ENCODE measurements at regions not wholly inside any gene's neighbourhood (a gene's known extent, or its start where the extent isn't known, plus 50 kb on each side); places are given as distances from the start of the nearest gene placed in this dataset.

DNA sequence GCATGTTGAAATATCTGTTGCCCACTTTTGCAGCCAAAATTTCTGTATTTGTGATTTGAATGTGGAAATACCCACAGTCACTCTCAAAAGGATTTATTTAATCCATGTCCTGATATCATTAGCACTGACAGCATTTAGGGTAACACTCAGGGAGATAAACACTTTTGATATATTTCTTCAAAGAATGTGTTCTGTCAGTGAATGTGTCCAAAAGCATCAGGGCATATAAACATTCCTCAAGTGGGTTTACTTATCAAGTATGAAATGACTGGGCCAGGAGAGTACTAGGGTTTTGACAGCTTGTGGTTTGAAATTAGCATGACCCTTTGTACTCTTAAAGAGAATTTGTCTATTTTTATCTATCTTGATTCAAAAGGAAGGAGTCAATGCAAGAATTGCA, 1302.1 kb upstream of the ADGRL2 start:
- TF ChIP-seq EZH2phosphoT487 (IDR thresholded peaks at IDR 0.05; ENCODE audit: insufficient read depth, low read depth) (no peak), EZH2 (IDR thresholded peaks at IDR 0.05; ENCODE audit: insufficient read depth, poor library complexity, severe bottlenecking) (no peak)

All from GM23248 (cell line).